ENCODE measurements at regions not wholly inside any gene's neighbourhood (a gene's known extent, or its start where the extent isn't known, plus 50 kb on each side); places are given as distances from the start of the nearest gene placed in this dataset.

- Mint-ChIP-seq H3K4me1 (no peaks in the 10 kb centered on the region), H3K4me3 (no peak overlapping the region), H3K27ac (no peak overlapping the region), H3K36me3 (no peaks in the 10 kb centered on the region), H3K9me3 (no peaks in the 10 kb centered on the region), H3K27me3 (no peaks in the 10 kb centered on the region)
Observed at GRCh38 chr11:122279194-122279593, 163.2 kb upstream of the BLID start.

GRCh38 chr11:122277493-122277892, 161.5 kb upstream of the BLID start:
- Mint-ChIP-seq H3K36me3 (no peaks in the 10 kb centered on the region), H3K27me3 (peaks cover 3% of the 10 kb centered on the region), H3K9me3 (no peaks in the 10 kb centered on the region), H3K4me1 (no peaks in the 10 kb centered on the region), H3K4me3 (no peak overlapping the region), H3K27ac (no peak overlapping the region)

GRCh38 chr11:122276221-122276620, 160.2 kb upstream of the BLID start:
- H3K4me1 Mint-ChIP-seq = no peaks in the 10 kb centered on the region
- no peak overlapping the region for H3K27ac Mint-ChIP-seq
- H3K36me3 Mint-ChIP-seq = no peaks in the 10 kb centered on the region
- H3K9me3 Mint-ChIP-seq = no peaks in the 10 kb centered on the region
- peaks cover 3% of the 10 kb centered on the region for H3K27me3 Mint-ChIP-seq
- no peak overlapping the region for H3K4me3 Mint-ChIP-seq

GRCh38 chr11:122275508-122275907, 159.5 kb upstream of the BLID start:
- H3K36me3 Mint-ChIP-seq = no peaks in the 10 kb centered on the region
- no peaks in the 10 kb centered on the region for H3K9me3 Mint-ChIP-seq
- H3K27ac Mint-ChIP-seq = no peak overlapping the region
- no peaks in the 10 kb centered on the region for H3K4me1 Mint-ChIP-seq
- peaks cover 3% of the 10 kb centered on the region for H3K27me3 Mint-ChIP-seq
- no peak overlapping the region for H3K4me3 Mint-ChIP-seq

- H3K9me3 Mint-ChIP-seq = no peaks in the 10 kb centered on the region
- no peaks in the 10 kb centered on the region for H3K4me1 Mint-ChIP-seq
- H3K27me3 Mint-ChIP-seq = peaks cover 3% of the 10 kb centered on the region
- no peak overlapping the region for H3K27ac Mint-ChIP-seq
- no peak overlapping the region for H3K4me3 Mint-ChIP-seq
- H3K36me3 Mint-ChIP-seq = no peaks in the 10 kb centered on the region
Observed at GRCh38 chr11:122273476-122274191, 157.6 kb upstream of the BLID start.

GRCh38 chr11:122271745-122272144, 155.7 kb upstream of the BLID start:
- no peak overlapping the region for H3K4me3 Mint-ChIP-seq
- no peaks in the 10 kb centered on the region for H3K9me3 Mint-ChIP-seq
- no peak overlapping the region for H3K27ac Mint-ChIP-seq
- H3K4me1 Mint-ChIP-seq = no peaks in the 10 kb centered on the region
- H3K27me3 Mint-ChIP-seq = peaks cover 3% of the 10 kb centered on the region
- H3K36me3 Mint-ChIP-seq = no peaks in the 10 kb centered on the region

GRCh38 chr11:122271137-122271536, 155.1 kb upstream of the BLID start:
- Mint-ChIP-seq H3K4me3 (no peak overlapping the region), H3K27me3 (peaks cover 3% of the 10 kb centered on the region), H3K36me3 (no peaks in the 10 kb centered on the region), H3K4me1 (no peaks in the 10 kb centered on the region), H3K9me3 (no peaks in the 10 kb centered on the region), H3K27ac (no peak overlapping the region)

- H3K36me3 Mint-ChIP-seq = no peaks in the 10 kb centered on the region
- H3K9me3 Mint-ChIP-seq = no peaks in the 10 kb centered on the region
- no peaks in the 10 kb centered on the region for H3K4me1 Mint-ChIP-seq
- H3K27me3 Mint-ChIP-seq = peaks cover 3% of the 10 kb centered on the region
- H3K4me3 Mint-ChIP-seq = no peak overlapping the region
- H3K27ac Mint-ChIP-seq = no peak overlapping the region
Observed at GRCh38 chr11:122270535-122270934, 154.5 kb upstream of the BLID start.

- Mint-ChIP-seq H3K27ac (no peak overlapping the region), H3K4me3 (no peak overlapping the region), H3K4me1 (no peaks in the 10 kb centered on the region), H3K9me3 (no peaks in the 10 kb centered on the region), H3K36me3 (no peaks in the 10 kb centered on the region), H3K27me3 (peaks cover 3% of the 10 kb centered on the region)
Observed at GRCh38 chr11:122269824-122270223, 153.8 kb upstream of the BLID start.

GRCh38 chr11:122268601-122269130, 152.7 kb upstream of the BLID start:
- Mint-ChIP-seq H3K9me3 (no peaks in the 10 kb centered on the region), H3K4me3 (no peak overlapping the region), H3K27ac (no peak overlapping the region), H3K36me3 (no peaks in the 10 kb centered on the region), H3K4me1 (no peaks in the 10 kb centered on the region), H3K27me3 (peaks cover 3% of the 10 kb centered on the region)

GRCh38 chr11:122267602-122268001, 151.6 kb upstream of the BLID start:
- Mint-ChIP-seq H3K36me3 (no peaks in the 10 kb centered on the region), H3K4me1 (no peaks in the 10 kb centered on the region), H3K27ac (no peak overlapping the region), H3K27me3 (no peaks in the 10 kb centered on the region), H3K4me3 (no peak overlapping the region), H3K9me3 (no peaks in the 10 kb centered on the region)

GRCh38 chr11:122265981-122266380, 150.0 kb upstream of the BLID start:
- H3K27me3 Mint-ChIP-seq = peaks cover under 1% of the 10 kb centered on the region
- no peaks in the 10 kb centered on the region for H3K9me3 Mint-ChIP-seq
- H3K36me3 Mint-ChIP-seq = no peaks in the 10 kb centered on the region
- H3K4me1 Mint-ChIP-seq = no peaks in the 10 kb centered on the region
- H3K27ac Mint-ChIP-seq = no peak overlapping the region
- no peak overlapping the region for H3K4me3 Mint-ChIP-seq

GRCh38 chr11:122264121-122264520, 148.1 kb upstream of the BLID start:
- Mint-ChIP-seq H3K4me3 (no peak overlapping the region), H3K36me3 (no peaks in the 10 kb centered on the region), H3K4me1 (no peaks in the 10 kb centered on the region), H3K27ac (no peak overlapping the region), H3K27me3 (peaks cover 1% of the 10 kb centered on the region), H3K9me3 (no peaks in the 10 kb centered on the region)

GRCh38 chr11:122261546-122261945, 145.5 kb upstream of the BLID start:
- Mint-ChIP-seq H3K36me3 (no peaks in the 10 kb centered on the region), H3K4me1 (no peaks in the 10 kb centered on the region), H3K4me3 (no peak overlapping the region), H3K27ac (no peak overlapping the region), H3K27me3 (peaks cover 3% of the 10 kb centered on the region), H3K9me3 (no peaks in the 10 kb centered on the region)

GRCh38 chr11:122259195-122259821, 143.3 kb upstream of the BLID start:
- no peaks in the 10 kb centered on the region for H3K9me3 Mint-ChIP-seq
- no peaks in the 10 kb centered on the region for H3K36me3 Mint-ChIP-seq
- H3K4me3 Mint-ChIP-seq = no peak overlapping the region
- H3K4me1 Mint-ChIP-seq = no peaks in the 10 kb centered on the region
- H3K27me3 Mint-ChIP-seq = peaks cover 3% of the 10 kb centered on the region
- no peak overlapping the region for H3K27ac Mint-ChIP-seq

- Mint-ChIP-seq H3K36me3 (no peaks in the 10 kb centered on the region), H3K27me3 (peaks cover 3% of the 10 kb centered on the region)
Observed at GRCh38 chr11:122258446-122259194, 142.6 kb upstream of the BLID start.

More at GRCh38 chr11:122258446-122259194, 142.6 kb upstream of the BLID start:
- no peaks in the 10 kb centered on the region for H3K4me1 Mint-ChIP-seq
- H3K27ac Mint-ChIP-seq = no peak overlapping the region
- no peaks in the 10 kb centered on the region for H3K9me3 Mint-ChIP-seq
- H3K4me3 Mint-ChIP-seq = no peak overlapping the region
